ENCODE measurements at regions not wholly inside any gene's neighbourhood (a gene's known extent, or its start where the extent isn't known, plus 50 kb on each side); places are given as distances from the start of the nearest gene placed in this dataset.

GRCh38 chr11:119496469-119496868 is 73.5 kb upstream of the THY1 start:
- Histone ChIP-seq H2AFZ (ENCODE audit: low read depth, low read length) (no peak overlapping the region), H3K4me2 (ENCODE audit: insufficient read depth, low read length) (no peak overlapping the region), H3K9ac (ENCODE audit: low read depth, low read length) (no peak overlapping the region), H4K20me1 (ENCODE audit: insufficient read depth, low read length) (0 out of 2 replicates have a peak, but pooled peaks cover 2% of the 10 kb centered on the region), H3K27ac (ENCODE audit: low read length) (no peak overlapping the region), H3K79me2 (ENCODE audit: insufficient read depth, low read length) (no peaks in the 10 kb centered on the region), H3K4me1 (ENCODE audit: insufficient read depth, low read length) (no peaks in the 10 kb centered on the region), H3K4me3 (ENCODE audit: low read depth in 1 of 2, low read length in 2 of 2) (no peak overlapping the region), H3K36me3 (ENCODE audit: insufficient read depth, low read length) (no peaks in the 10 kb centered on the region), H3K9me3 (ENCODE audit: insufficient read depth, low read length, severe bottlenecking) (no peaks in the 10 kb centered on the region), H3K27me3 (ENCODE audit: insufficient read depth, low read length, poor library complexity) (no peaks in the 10 kb centered on the region)
- DNase-seq, result no peak
- TF ChIP-seq CTCF (IDR thresholded peaks at IDR 0.05; ENCODE audit: borderline replicate concordance, extremely low read depth, low read length, poor library complexity, severe bottlenecking) (no peak), EZH2 (IDR thresholded peaks at IDR 0.05; ENCODE audit: borderline replicate concordance, low read depth, low read length, severe bottlenecking) (no peak)
- no peak for ATAC-seq (ENCODE audit: insufficient read depth, low read depth)

GRCh38 chr11:119493712-119494111 is 70.7 kb upstream of the THY1 start:
- Histone ChIP-seq H3K4me1 (ENCODE audit: insufficient read depth, low read length) (no peaks in the 10 kb centered on the region), H2AFZ (ENCODE audit: low read depth, low read length) (no peak overlapping the region), H3K9ac (ENCODE audit: low read depth, low read length) (no peak overlapping the region), H3K27me3 (ENCODE audit: insufficient read depth, low read length, poor library complexity) (no peaks in the 10 kb centered on the region), H3K27ac (ENCODE audit: low read length) (no peak overlapping the region), H3K4me3 (ENCODE audit: low read depth in 1 of 2, low read length in 2 of 2) (no peak overlapping the region), H3K36me3 (ENCODE audit: insufficient read depth, low read length) (no peaks in the 10 kb centered on the region), H3K9me3 (ENCODE audit: insufficient read depth, low read length, severe bottlenecking) (no peaks in the 10 kb centered on the region), H3K79me2 (ENCODE audit: insufficient read depth, low read length) (no peaks in the 10 kb centered on the region), H3K4me2 (ENCODE audit: insufficient read depth, low read length) (no peak overlapping the region), H4K20me1 (ENCODE audit: insufficient read depth, low read length) (peaks cover 8% of the 10 kb centered on the region)
- ATAC-seq (ENCODE audit: insufficient read depth, low read depth) (peak; percentile 63; the same call in 1 of the 3 replicates), DNase-seq (peak; percentile 54)
- TF ChIP-seq EZH2 (IDR thresholded peaks at IDR 0.05; ENCODE audit: borderline replicate concordance, low read depth, low read length, severe bottlenecking), result no peak
- TF ChIP-seq CTCF (IDR thresholded peaks at IDR 0.05; ENCODE audit: borderline replicate concordance, extremely low read depth, low read length, poor library complexity, severe bottlenecking), result no peak

- no peak overlapping the region for H3K27ac ChIP-seq (ENCODE audit: low read length)
- no peak overlapping the region for H2AFZ ChIP-seq (ENCODE audit: low read depth, low read length)
- no peak for ATAC-seq (ENCODE audit: insufficient read depth, low read depth)
- no peak overlapping the region for H3K9ac ChIP-seq (ENCODE audit: low read depth, low read length)
- H3K36me3 ChIP-seq (ENCODE audit: insufficient read depth, low read length), result no peaks in the 10 kb centered on the region
- H3K4me2 ChIP-seq (ENCODE audit: insufficient read depth, low read length), result no peak overlapping the region
- H3K27me3 ChIP-seq (ENCODE audit: insufficient read depth, low read length, poor library complexity), result peaks cover 4% of the 10 kb centered on the region
- H3K4me3 ChIP-seq (ENCODE audit: low read depth in 1 of 2, low read length in 2 of 2), result no peak overlapping the region
- no peak for DNase-seq
- peaks cover 6% of the 10 kb centered on the region for H4K20me1 ChIP-seq (ENCODE audit: insufficient read depth, low read length)
- H3K4me1 ChIP-seq (ENCODE audit: insufficient read depth, low read length), result no peaks in the 10 kb centered on the region
- TF ChIP-seq CTCF (IDR thresholded peaks at IDR 0.05; ENCODE audit: borderline replicate concordance, extremely low read depth, low read length, poor library complexity, severe bottlenecking) (no peak), EZH2 (IDR thresholded peaks at IDR 0.05; ENCODE audit: borderline replicate concordance, low read depth, low read length, severe bottlenecking) (no peak)
- no peaks in the 10 kb centered on the region for H3K79me2 ChIP-seq (ENCODE audit: insufficient read depth, low read length)
- no peaks in the 10 kb centered on the region for H3K9me3 ChIP-seq (ENCODE audit: insufficient read depth, low read length, severe bottlenecking)
Observed at GRCh38 chr11:119491753-119492510, 69.0 kb upstream of the THY1 start.
